GM20000 (cell line): ENCODE measurements at regions not wholly inside any gene's neighbourhood (a gene's known extent, or its start where the extent isn't known, plus 50 kb on each side); places are given as distances from the start of the nearest gene placed in this dataset.

Experiments
- DNase-seq: peaks from one replicate; pipeline ENCODE4 v3.0.0; 2012; ENCODE audit warnings: low spot score
- TF ChIP-seq, protein P1 (sequence below): IDR thresholded peaks from 2 replicates; pipeline ENCODE4 v1.5.1; 2012; ENCODE audit warnings: mild to moderate bottlenecking, control low read depth; ENCODE audit errors: extremely low read depth, missing control alignments

DNA sequence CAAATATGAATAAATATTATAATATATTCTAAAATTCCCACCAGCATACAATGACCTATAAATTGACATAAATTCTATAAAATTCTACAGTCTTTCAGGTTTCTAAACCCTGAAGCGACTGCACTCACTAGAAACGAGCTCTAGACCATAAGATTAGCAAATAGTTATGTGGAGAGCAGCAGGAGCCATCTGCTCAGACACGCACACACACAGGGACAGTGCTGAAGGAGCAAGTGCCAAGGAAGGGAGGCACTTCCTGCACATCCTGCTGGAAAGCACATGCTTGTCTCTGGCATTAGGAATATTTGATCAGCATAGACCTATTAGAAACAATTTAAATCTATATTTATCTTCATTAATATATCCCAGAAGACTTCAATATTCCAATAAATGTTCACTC lies 713.9 kb upstream of the CDH2 start:
- TF ChIP-seq, protein P1, sequence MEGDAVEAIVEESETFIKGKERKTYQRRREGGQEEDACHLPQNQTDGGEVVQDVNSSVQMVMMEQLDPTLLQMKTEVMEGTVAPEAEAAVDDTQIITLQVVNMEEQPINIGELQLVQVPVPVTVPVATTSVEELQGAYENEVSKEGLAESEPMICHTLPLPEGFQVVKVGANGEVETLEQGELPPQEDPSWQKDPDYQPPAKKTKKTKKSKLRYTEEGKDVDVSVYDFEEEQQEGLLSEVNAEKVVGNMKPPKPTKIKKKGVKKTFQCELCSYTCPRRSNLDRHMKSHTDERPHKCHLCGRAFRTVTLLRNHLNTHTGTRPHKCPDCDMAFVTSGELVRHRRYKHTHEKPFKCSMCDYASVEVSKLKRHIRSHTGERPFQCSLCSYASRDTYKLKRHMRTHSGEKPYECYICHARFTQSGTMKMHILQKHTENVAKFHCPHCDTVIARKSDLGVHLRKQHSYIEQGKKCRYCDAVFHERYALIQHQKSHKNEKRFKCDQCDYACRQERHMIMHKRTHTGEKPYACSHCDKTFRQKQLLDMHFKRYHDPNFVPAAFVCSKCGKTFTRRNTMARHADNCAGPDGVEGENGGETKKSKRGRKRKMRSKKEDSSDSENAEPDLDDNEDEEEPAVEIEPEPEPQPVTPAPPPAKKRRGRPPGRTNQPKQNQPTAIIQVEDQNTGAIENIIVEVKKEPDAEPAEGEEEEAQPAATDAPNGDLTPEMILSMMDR, result no peak
- no peak for DNase-seq

DNA sequence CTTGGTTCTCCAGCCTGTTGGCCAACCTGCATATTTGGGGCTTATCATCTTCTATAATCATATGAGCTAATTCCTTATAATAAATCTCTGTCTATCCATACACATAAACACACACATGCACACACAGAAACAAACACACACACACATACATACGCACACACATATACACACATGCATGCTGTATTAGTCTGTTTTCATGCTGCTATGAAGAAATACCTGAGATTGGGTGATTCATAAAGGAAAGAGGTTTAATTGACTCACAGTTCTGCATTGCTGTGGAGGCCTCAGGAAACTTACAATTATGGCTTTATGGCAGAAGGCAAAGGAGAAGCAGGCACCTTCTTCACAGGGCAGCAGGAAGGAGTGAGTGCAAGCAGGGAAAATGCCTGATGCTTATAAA lies 707.4 kb upstream of the CDH2 start:
- DNase-seq, result no peak
- TF ChIP-seq, protein P1, result no peak

DNA sequence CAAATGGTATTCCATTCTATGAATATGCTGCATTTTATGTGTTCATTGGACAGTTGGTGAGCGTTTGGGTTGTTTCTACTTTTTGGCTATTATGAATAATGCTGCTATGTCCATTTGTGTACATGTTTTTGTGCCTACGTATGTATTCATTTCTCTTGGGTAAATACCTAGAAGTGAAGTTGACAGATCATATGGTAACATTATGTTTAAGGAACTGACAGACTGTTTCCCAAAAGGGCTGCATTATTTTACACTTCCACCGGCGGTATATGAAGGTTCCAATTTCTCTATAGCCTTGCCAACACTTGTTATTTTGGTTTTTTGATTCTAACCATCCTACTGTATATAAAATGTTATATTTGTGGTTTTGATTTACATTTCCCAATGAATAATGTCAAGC lies 703.9 kb upstream of the CDH2 start:
- no peak for DNase-seq
- TF ChIP-seq, protein P1, result no peak

DNA sequence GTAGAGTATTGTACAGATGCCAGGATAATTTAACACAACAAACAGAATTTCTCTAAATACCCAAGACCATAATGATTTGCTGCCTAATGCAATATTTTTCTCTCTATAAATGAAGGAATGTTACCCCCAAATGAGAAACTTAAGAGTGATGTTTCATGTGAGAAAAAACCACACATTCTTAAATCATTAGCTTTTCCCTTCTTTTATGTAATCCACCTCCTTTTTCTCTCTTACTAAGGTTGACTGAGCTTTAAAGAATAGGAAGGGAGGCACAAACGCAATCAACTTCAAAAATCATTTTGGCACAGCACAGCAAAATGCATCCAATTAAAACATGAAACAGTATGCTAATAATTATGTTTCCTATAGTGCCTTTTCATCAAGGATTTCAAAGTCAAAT lies 698.1 kb upstream of the CDH2 start:
- no peak for DNase-seq
- TF ChIP-seq, protein P1, result no peak

DNA sequence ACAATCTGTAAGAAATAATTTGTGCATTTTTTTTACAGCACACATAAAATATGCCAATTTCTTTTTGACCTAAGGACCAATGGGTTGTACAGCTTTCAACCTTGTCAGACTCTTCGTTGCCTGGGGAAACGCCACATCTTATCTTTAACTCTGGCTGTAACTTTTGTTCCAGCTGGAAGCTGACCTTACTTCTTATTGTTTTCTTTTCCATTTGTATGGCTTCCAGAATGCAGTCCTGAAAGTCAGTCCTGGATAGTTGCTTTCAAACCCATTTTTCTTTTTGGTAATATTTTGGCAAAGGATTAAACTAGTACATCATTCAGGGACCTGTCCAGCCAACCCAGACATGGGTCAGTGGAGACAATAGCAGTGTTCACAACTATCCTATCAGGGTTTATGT lies 686.5 kb upstream of the CDH2 start:
- no peak for DNase-seq
- TF ChIP-seq, protein P1, result no peak

DNA sequence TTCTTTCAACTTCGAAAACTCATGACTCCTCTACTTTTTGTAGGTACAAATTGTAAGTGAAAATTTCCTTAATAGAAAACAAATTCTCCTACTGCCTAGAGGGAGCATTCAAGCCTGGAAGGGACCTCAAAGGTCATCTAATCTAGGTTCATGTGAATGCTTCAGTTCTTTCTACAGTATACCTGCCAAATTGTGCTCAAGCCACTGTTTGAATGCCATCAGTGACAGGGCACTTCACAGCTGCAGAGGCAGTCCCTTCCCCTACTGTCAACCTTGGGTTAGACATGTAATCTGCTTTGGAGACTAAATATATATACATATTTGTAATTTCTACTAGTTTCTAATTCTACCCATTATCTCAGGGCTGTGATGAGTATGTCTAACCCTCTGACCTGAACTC lies 681.3 kb upstream of the CDH2 start:
- TF ChIP-seq, protein P1, result no peak
- DNase-seq, result no peak

DNA sequence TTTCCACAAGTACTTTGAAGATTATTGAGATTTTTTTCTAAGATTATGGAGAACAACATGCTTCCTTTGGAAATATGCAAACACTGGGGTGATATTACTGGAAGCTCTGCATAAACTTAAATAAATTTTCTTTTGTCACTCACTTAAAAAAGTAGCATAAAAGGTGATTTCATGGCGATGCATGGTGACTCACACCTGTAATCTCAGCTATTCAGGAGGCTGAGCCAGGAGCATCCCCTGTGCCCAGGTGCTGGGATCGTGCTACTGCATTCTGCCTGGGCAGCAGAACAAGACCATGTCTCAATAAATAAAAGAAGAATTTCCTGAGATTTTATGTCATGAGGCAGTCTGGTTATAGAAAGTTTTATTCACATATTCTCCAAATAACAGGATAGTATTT lies 679.1 kb upstream of the CDH2 start:
- no peak for DNase-seq
- TF ChIP-seq, protein P1, result no peak

DNA sequence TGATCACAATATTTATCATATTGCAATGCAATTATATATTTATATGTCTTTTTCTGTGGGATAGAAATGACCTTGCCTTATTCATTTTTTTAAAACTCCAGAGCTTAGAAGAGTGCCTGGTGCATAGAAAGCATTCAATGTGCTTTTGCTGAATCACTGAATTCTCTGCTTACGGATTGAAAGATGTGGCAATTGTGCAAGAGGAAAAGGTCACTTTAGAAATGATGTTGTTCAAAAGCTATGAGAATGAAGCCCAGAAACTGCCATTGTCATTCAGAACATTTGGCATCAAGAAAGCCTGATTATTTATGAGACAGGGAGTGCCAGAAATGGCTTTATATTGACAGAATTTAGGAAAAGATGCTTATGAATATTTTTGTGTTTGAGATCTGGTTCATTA lies 678.6 kb upstream of the CDH2 start:
- no peak for DNase-seq

More for the DNA sequence above, 678.6 kb upstream of the CDH2 start:
- TF ChIP-seq, protein P1, result no peak
